ENCODE measurements at regions not wholly inside any gene's neighbourhood (a gene's known extent, or its start where the extent isn't known, plus 50 kb on each side); places are given as distances from the start of the nearest gene placed in this dataset.
"Not testable (repeated sequence)": the region's sequence is repeated elsewhere in the genome, so short reads cannot be mapped to it uniquely, and the experiment has no call there.

DNA sequence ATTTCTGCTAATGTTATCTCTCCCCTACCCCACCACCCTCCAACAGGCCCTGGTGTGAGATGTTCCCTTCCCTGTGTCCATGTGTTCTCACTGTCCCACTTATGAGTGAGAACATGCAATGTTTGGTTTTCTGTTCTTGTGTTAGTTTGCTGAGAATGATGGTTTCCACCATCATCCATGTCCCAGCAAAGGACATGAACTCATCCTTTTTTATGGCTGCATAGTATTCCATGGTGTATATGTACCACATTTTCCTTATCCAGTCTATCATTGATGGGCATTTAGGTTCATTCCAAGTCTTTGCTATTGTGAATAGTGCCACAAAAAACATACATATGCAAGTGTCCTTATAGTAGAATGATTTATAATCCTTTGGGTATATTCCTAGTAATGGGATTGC, 104.5 kb downstream of the ZNF33B start:
- DNase-seq (ENCODE audit: low read depth in 1 of 2, low spot score in 1 of 2); H3K9me3 ChIP-seq (ENCODE audit: low read depth); H3K4me1 ChIP-seq (ENCODE audit: low read depth); H3K27me3 ChIP-seq; H3K36me3 ChIP-seq; H3K4me3 ChIP-seq; H3K27ac ChIP-seq: not testable (repeated sequence)

GRCh38 chr10:42532996-42533395, 105.4 kb downstream of the ZNF33B start:
- Histone ChIP-seq H3K36me3 (no peaks in the 10 kb centered on the region), H3K27ac (no peak overlapping the region), H3K27me3 (no peaks in the 10 kb centered on the region), H3K4me3 (no peak overlapping the region), H3K9me3 (ENCODE audit: low read depth) (no peaks in the 10 kb centered on the region), H3K4me1 (ENCODE audit: low read depth) (no peaks in the 10 kb centered on the region)
- TF ChIP-seq CTCF (IDR thresholded peaks at IDR 0.05; ENCODE audit: low read depth, low read length): no peak
- no peak for DNase-seq (ENCODE audit: low read depth in 1 of 2, low spot score in 1 of 2)

GRCh38 chr10:42523098-42523497, 115.3 kb downstream of the ZNF33B start:
- Histone ChIP-seq H3K36me3 (peaks cover 4% of the 10 kb centered on the region), H3K4me1 (ENCODE audit: low read depth) (no peaks in the 10 kb centered on the region), H3K27me3 (no peaks in the 10 kb centered on the region), H3K9me3 (ENCODE audit: low read depth) (peaks cover 3% of the 10 kb centered on the region), H3K4me3 (no peak overlapping the region), H3K27ac (no peak overlapping the region)
- DNase-seq (ENCODE audit: low read depth in 1 of 2, low spot score in 1 of 2): no peak
- no peak for TF ChIP-seq CTCF (IDR thresholded peaks at IDR 0.05; ENCODE audit: low read depth, low read length)

- Histone ChIP-seq H3K27ac (no peak overlapping the region), H3K4me1 (ENCODE audit: low read depth) (no peaks in the 10 kb centered on the region), H3K36me3 (peaks cover 4% of the 10 kb centered on the region), H3K27me3 (no peaks in the 10 kb centered on the region), H3K9me3 (ENCODE audit: low read depth) (peaks cover 3% of the 10 kb centered on the region), H3K4me3 (no peak overlapping the region)
- no peak for DNase-seq (ENCODE audit: low read depth in 1 of 2, low spot score in 1 of 2)
- no peak for TF ChIP-seq CTCF (IDR thresholded peaks at IDR 0.05; ENCODE audit: low read depth, low read length)
Observed at GRCh38 chr10:42519761-42520460, 118.5 kb downstream of the ZNF33B start.

DNA sequence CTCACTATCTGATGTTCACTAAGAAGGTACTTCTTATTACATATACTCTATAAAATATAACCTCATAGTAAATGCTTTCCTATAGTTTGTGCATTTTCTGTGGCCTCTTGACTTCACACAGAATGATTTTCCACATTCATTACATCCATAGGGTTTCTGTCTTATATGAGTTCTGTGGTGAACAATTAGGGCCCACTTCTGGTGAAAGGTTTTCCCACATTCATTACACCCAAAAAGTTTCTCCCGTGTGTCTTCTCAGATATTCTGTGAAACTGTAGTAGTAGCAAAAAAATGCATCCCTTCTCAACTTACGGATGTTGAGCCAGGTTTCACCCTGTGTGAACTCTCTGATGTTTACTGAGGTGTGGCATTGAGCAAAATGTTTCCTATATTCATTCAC, 119.3 kb downstream of the ZNF33B start:
- Histone ChIP-seq H3K4me3 (no peak overlapping the region), H3K36me3 (peaks cover 4% of the 10 kb centered on the region), H3K27ac (no peak overlapping the region), H3K9me3 (ENCODE audit: low read depth) (peaks cover 3% of the 10 kb centered on the region), H3K27me3 (no peaks in the 10 kb centered on the region), H3K4me1 (ENCODE audit: low read depth) (no peaks in the 10 kb centered on the region)
- no peak for DNase-seq (ENCODE audit: low read depth in 1 of 2, low spot score in 1 of 2)
- TF ChIP-seq CTCF (IDR thresholded peaks at IDR 0.05; ENCODE audit: low read depth, low read length): no peak

DNA sequence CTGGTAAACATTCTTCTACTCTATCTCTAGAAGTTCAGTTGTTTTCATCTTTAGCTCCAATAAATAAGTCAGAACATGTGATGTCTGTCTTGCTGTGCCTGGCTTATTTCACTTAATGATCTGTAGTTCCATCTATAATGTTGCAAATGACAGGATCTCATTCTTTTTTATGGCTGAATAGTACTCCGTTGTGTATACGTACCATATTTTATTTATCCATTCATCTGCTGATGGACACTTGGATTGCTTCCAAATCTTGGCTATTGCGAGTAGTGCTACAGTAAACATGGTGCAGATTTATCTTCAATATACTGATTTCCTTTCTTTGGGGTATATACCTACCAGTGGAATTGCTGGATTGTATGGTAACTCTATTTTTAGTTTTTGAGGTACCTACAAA, 124.4 kb downstream of the ZNF33B start:
- no peak for TF ChIP-seq CTCF (IDR thresholded peaks at IDR 0.05; ENCODE audit: low read depth, low read length)
- H3K9me3 ChIP-seq (ENCODE audit: low read depth): no peaks in the 10 kb centered on the region
- H3K4me3 ChIP-seq: no peak overlapping the region
- no peak for DNase-seq (ENCODE audit: low read depth in 1 of 2, low spot score in 1 of 2)
- no peaks in the 10 kb centered on the region for H3K27me3 ChIP-seq
- no peaks in the 10 kb centered on the region for H3K4me1 ChIP-seq (ENCODE audit: low read depth)
- H3K36me3 ChIP-seq: no peaks in the 10 kb centered on the region
- no peak overlapping the region for H3K27ac ChIP-seq
